IPS-20b (cell line): ENCODE measurements at regions not wholly inside any gene's neighbourhood (a gene's known extent, or its start where the extent isn't known, plus 50 kb on each side); places are given as distances from the start of the nearest gene placed in this dataset.
A peak's percentile ranks its signal among the peaks of the same experiment; 100 is the strongest.

ENCODE experiments used
- H3K27ac ChIP-seq: one replicate; pipeline ENCODE4 v1.5.1; 2013; ENCODE audit warnings: low read length
- H3K27me3 ChIP-seq: 2 replicates; pipeline ENCODE4 v1.6.1; 2013; ENCODE audit warnings: mild to moderate bottlenecking, low read length, inconsistent platforms; ENCODE audit not compliant: insufficient read depth
- H3K36me3 ChIP-seq: 2 replicates; pipeline ENCODE4 v1.6.1; 2013; ENCODE audit warnings: low read depth, mild to moderate bottlenecking, inconsistent platforms, low read length, moderate library complexity; ENCODE audit not compliant: insufficient read depth
- H3K4me1 ChIP-seq: 2 replicates; pipeline ENCODE4 v1.6.1; 2013; ENCODE audit warnings: mild to moderate bottlenecking, control low read depth, inconsistent platforms, low read length, moderate library complexity; ENCODE audit not compliant: insufficient read depth
- H3K4me3 ChIP-seq: 2 replicates; pipeline ENCODE4 v1.5.1; 2013; ENCODE audit warnings: mild to moderate bottlenecking, low read length, inconsistent platforms
- H3K9ac ChIP-seq: 2 replicates; pipeline ENCODE4 v1.6.1; 2013; ENCODE audit warnings: low read depth, mild to moderate bottlenecking, inconsistent platforms, low read length, moderate library complexity
- H3K9me3 ChIP-seq: 2 replicates; pipeline ENCODE4 v1.6.1; 2013; ENCODE audit warnings: mild to moderate bottlenecking, low read depth, low read length, inconsistent platforms; ENCODE audit not compliant: insufficient read depth

DNA sequence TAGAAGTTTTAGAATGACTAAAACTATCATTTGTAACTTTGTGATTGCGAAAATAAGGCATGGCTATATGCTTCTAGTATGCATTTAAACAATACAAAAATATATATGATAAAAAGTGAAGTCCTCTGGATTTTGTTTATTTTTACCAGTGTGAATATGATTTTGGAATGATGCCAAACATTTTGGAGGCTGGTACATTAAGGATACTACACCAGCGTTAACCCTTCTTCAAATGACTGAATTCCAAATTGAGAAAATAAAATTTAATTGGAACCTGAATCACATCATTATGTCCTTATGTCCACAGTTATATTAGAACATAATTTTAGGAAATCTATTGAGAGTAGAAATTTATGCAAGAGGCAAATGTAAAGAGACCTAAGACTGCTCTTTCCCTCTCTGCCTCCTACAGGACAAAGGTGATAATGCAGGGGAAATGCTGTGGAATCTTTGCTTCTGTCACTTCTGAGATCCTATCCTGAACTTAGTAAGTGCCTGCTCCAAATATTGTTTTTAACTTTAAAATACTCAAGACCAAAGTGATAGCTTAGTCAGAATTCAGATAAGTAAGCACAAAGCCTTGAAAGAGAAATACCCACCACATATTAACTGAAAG, 121.1 kb upstream of the NANOGP8 start:
- H3K9ac ChIP-seq = no peak overlapping the region
- H3K4me1 ChIP-seq = peaks cover 4% of the 10 kb centered on the region; the same call in 1 of the 2 replicates
- H3K4me3 ChIP-seq = no peak overlapping the region
- H3K9me3 ChIP-seq = no peaks in the 10 kb centered on the region
- no peak overlapping the region for H3K27ac ChIP-seq
- no peaks in the 10 kb centered on the region for H3K27me3 ChIP-seq
- H3K36me3 ChIP-seq = no peaks in the 10 kb centered on the region

DNA sequence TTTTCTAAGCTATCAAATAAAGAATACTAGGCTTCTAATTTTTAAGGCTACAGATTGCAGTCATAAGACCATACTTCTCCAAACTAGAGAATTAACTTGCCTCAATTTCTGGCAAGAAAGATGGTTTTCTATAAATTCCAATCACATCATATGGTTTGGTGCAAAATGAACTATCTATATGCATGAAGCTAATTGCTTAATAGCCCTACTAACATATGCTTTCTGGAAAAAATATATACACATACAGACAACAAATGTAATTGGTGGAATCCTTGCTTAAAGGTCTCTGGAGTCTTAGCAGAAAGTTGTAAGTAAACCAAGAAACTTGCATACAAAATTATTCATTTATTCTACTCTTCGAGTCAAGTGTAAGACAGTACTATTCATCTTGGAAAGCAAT, 113.1 kb upstream of the NANOGP8 start:
- no peaks in the 10 kb centered on the region; the same call in 1 of the 2 replicates for H3K4me1 ChIP-seq
- no peaks in the 10 kb centered on the region for H3K36me3 ChIP-seq
- H3K9me3 ChIP-seq = no peaks in the 10 kb centered on the region
- no peak overlapping the region for H3K9ac ChIP-seq
- H3K27ac ChIP-seq = no peak overlapping the region
- no peaks in the 10 kb centered on the region for H3K27me3 ChIP-seq
- no peak overlapping the region for H3K4me3 ChIP-seq

DNA sequence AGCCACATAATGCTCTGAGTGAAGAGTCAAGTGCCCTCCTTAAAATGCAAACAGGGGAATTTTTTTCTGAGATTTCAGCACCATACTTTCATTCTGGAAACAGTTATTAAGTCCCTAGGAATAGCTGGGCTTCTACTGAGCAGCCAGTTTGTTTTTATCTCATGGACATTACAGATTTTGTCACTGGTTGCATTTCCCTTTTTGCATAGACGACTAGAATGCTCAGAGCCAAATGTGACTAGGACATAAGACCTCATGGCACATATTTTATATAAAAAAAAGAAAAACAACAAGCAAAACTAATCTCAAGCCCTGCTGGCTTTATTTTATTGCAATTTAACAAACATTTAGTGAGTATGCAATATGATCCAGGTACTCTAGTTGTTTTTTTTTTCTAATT, 112.7 kb upstream of the NANOGP8 start:
- no peaks in the 10 kb centered on the region for H3K36me3 ChIP-seq

DNA sequence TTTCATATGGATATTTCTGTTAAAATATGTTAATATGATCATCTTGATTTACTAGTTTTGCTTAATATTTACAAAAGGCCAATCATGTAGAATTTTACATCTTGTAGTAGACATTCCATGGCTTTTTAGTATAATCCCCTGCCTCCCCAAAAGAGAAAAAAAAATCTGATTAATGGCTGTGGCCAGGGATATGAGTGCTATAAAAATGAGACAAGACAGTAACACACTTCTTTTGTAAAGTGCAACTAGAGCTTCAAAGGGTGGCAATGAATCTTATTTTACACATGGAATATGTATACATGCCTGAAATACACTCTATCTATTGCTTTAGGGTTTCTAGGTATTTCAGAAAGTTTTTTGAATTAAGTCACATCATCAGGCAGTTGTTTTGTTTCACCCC, 112.2 kb upstream of the NANOGP8 start:
- Histone ChIP-seq H3K9ac (no peak overlapping the region), H3K4me3 (no peak overlapping the region), H3K4me1 (no peaks in the 10 kb centered on the region; the same call in 1 of the 2 replicates), H3K9me3 (peaks cover 5% of the 10 kb centered on the region), H3K27ac (no peak overlapping the region), H3K36me3 (no peaks in the 10 kb centered on the region), H3K27me3 (no peaks in the 10 kb centered on the region)

More for the DNA sequence above, 112.7 kb upstream of the NANOGP8 start:
- no peaks in the 10 kb centered on the region for H3K27me3 ChIP-seq
- H3K9me3 ChIP-seq = peaks cover under 1% of the 10 kb centered on the region; the same call in 1 of the 2 replicates
- no peak overlapping the region for H3K9ac ChIP-seq
- no peak overlapping the region for H3K4me3 ChIP-seq
- H3K4me1 ChIP-seq = no peaks in the 10 kb centered on the region; the same call in 1 of the 2 replicates
- H3K27ac ChIP-seq = no peak overlapping the region

DNA sequence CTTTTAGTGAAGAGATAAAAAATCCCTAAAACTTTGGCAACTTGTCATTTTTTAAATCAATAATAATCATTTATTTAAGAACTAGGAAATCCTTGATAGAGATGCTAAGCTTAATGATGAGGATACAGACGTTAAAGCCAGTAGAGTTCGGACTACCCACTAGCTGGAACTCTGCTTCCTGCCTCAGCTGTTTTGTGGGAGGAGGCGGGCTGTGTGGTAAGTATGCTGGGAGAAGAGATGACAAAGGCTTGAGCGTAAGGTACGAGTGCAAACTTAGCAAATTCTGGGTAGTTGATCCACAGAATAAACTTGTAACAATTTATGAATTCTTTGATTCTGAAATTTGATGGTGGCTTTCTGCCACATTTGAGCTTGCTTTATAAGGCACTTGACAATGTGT, 111.2 kb upstream of the NANOGP8 start:
- no peak overlapping the region for H3K27ac ChIP-seq
- H3K4me1 ChIP-seq = no peaks in the 10 kb centered on the region; the same call in 1 of the 2 replicates
- no peaks in the 10 kb centered on the region for H3K27me3 ChIP-seq
- H3K4me3 ChIP-seq = no peak overlapping the region
- H3K36me3 ChIP-seq = no peaks in the 10 kb centered on the region
- H3K9me3 ChIP-seq = peaks cover 16% of the 10 kb centered on the region
- no peak overlapping the region for H3K9ac ChIP-seq

DNA sequence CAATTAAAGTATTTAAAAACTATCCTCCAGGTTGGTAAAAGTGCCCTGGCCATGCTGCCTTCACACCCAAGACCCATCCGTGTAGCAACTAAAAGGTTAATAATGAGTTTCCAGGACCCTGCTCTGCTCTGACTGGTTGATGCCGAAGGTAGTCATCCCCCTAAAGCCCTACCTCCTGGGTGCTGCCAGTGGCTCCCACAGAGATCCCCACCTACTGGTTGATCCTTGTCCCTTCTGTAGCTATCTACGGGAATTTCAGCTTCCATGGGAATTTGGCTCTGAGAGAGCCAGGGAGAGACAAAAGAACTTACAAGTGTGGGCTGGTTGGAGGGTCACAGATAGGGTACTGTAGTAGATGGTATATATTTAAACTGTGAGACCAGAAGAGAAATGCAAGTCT, 110.6 kb upstream of the NANOGP8 start:
- H3K4me1 ChIP-seq = no peaks in the 10 kb centered on the region; the same call in 1 of the 2 replicates
- peaks cover 22% of the 10 kb centered on the region for H3K9me3 ChIP-seq
- no peaks in the 10 kb centered on the region for H3K27me3 ChIP-seq
- H3K27ac ChIP-seq = no peak overlapping the region
- no peak overlapping the region for H3K9ac ChIP-seq
- no peaks in the 10 kb centered on the region for H3K36me3 ChIP-seq
- no peak overlapping the region for H3K4me3 ChIP-seq

DNA sequence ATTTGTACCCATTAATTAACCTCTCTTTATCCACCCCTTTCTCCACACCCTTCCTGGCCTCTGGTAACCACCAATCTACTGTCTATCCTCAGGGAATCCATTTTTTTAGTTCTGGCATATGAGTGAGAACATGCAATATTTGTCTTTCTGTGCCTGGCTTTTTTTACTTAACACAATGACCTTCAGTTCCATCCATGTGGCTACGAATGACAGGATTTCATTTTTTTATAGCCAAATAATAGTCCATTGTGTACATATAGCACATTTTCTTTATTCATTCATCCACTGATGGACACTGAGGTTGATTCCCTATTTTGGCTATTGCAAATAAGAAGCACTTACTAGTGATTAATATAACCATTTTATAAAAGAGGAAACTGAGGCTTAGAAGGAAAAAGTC, 109.9 kb upstream of the NANOGP8 start:
- H3K9ac ChIP-seq = no peak overlapping the region
- H3K4me1 ChIP-seq = peaks cover under 1% of the 10 kb centered on the region; the same call in 1 of the 2 replicates
- no peaks in the 10 kb centered on the region for H3K27me3 ChIP-seq
- no peak overlapping the region for H3K4me3 ChIP-seq
- H3K36me3 ChIP-seq = no peaks in the 10 kb centered on the region
- H3K27ac ChIP-seq = no peak overlapping the region
- peaks cover 22% of the 10 kb centered on the region for H3K9me3 ChIP-seq

DNA sequence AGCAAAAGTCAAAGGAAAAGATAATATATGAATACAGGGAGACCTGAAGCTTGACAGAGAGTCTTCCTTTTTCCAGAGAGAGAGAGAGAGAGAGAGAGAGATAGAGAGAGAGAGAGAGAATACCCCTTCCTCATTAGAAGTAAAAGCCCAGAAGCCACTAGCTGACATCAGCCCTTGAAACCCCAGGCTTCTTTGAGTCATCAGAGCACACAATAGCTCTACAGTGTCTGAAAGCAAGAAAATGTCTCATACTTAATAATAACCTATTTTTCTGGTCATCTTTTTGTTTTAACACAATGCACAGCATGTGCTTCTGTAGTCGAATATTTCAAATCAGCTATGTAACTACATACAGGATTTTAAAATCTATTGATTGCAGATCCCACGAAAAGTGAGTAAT, 109.2 kb upstream of the NANOGP8 start:
- Histone ChIP-seq H3K36me3 (no peaks in the 10 kb centered on the region), H3K4me1 (peaks cover 8% of the 10 kb centered on the region; the same call in 1 of the 2 replicates), H3K27me3 (no peaks in the 10 kb centered on the region), H3K9ac (no peak overlapping the region), H3K4me3 (no peak overlapping the region), H3K27ac (no peak overlapping the region), H3K9me3 (peaks cover 22% of the 10 kb centered on the region)

DNA sequence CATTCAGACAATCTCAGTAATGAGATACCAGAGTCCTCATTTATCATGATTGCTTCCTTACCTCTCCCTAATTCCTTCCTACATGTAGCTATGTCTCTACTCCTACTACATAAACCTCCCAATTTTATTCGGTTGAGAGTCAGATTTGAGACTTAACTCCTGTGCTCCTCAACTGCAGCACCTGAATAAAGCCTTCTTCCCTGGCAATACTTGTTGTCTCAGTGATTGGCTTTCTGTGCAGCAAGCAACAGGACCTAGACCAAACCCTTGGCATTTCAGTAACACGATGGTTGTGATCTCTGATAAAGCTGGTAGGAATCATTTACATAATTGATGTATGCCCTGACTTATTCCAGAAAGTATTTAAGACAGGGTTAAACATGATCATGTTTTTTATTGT, 106.7 kb upstream of the NANOGP8 start:
- H3K36me3 ChIP-seq = no peaks in the 10 kb centered on the region
- peaks cover 12% of the 10 kb centered on the region; the same call in 1 of the 2 replicates for H3K4me1 ChIP-seq
- H3K9me3 ChIP-seq = peaks cover 22% of the 10 kb centered on the region
- no peak overlapping the region for H3K27ac ChIP-seq
- no peaks in the 10 kb centered on the region for H3K27me3 ChIP-seq
- H3K9ac ChIP-seq = no peak overlapping the region
- H3K4me3 ChIP-seq = no peak overlapping the region

DNA sequence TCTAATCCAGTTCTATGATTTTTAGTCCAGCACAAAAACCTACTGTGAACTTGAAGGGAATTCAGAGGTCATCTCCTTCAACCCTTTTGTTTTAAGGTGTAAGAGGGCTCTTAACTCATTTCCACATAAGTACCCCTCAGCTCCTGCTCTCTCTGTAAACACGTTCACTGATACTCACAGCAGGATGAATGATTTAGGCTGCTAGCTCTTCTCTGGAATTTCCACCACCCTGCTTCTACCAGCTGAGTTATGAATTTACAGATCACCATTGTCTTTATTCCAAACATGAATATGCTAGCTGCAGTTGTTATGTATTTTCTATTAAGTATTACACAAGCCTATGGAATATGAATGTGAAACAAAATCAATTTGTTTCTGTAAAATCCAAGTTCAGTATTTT, 101.3 kb upstream of the NANOGP8 start:
- Histone ChIP-seq H3K27ac (no peak overlapping the region), H3K4me3 (0 out of 2 replicates have a peak overlapping the region, but pooled peaks have one; percentile 15)

DNA sequence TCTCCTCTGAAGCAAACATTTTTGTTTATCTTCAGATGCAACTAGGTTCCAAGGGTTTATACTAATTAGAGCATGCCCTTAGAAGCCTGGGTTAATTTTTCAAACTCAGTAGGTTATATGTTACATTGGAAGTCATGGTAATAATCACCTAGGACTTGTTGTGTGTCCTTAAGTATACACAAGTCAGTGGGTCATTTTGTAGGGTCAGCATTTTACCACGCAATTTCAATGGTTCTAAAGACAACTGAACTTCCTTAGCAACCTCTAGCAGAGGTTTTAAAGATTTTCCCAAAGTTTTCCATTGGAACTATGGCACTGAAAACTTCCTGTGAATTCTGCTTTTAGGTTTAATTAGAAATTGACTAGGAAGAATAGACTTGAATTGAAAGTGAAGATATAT, 99.6 kb upstream of the NANOGP8 start:
- Histone ChIP-seq H3K27me3 (peaks cover 17% of the 10 kb centered on the region; the same call in 1 of the 2 replicates), H3K27ac (no peak overlapping the region), H3K4me1 (peaks cover 36% of the 10 kb centered on the region), H3K9me3 (no peaks in the 10 kb centered on the region), H3K9ac (no peak overlapping the region), H3K4me3 (no peak overlapping the region), H3K36me3 (no peaks in the 10 kb centered on the region)

More for the DNA sequence above, 101.3 kb upstream of the NANOGP8 start:
- peaks cover 17% of the 10 kb centered on the region; the same call in 1 of the 2 replicates for H3K27me3 ChIP-seq
- H3K9me3 ChIP-seq = peaks cover 7% of the 10 kb centered on the region; the same call in 1 of the 2 replicates
- H3K36me3 ChIP-seq = no peaks in the 10 kb centered on the region
- peaks cover 41% of the 10 kb centered on the region for H3K4me1 ChIP-seq
- H3K9ac ChIP-seq = no peak overlapping the region

DNA sequence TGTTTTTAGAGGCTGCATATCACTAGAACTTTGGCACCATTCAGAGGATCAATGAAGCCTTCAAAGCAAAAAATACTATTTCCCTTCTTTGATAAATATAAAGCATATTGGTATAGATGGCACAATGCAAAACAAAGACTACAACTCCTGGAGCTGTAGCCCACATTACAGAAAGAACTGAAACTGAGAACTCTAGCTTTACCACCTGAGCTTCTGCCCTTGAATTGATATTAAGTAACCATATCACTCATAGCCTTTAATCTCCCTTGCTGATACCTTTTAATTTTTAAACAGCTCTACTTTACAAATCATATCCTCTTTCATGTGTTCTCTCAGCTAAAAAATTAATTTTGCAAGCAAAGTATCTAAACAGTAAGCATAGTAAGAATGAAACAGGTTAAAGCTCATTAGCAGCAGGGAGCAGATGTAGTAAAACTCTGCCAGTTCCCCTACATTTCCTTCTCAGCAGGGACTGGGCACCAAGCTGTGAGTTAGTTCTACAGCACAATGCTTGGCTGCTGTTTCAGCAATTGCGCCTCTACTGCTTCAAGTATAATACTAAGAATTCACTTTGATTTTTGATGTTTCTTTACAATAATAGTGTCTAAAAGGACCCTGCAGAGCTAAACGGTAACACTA, 97.9 kb upstream of the NANOGP8 start:
- Histone ChIP-seq H3K9ac (no peak overlapping the region), H3K27ac (no peak overlapping the region), H3K27me3 (peaks cover 17% of the 10 kb centered on the region; the same call in 1 of the 2 replicates), H3K9me3 (no peaks in the 10 kb centered on the region), H3K36me3 (no peaks in the 10 kb centered on the region), H3K4me1 (peaks cover 29% of the 10 kb centered on the region), H3K4me3 (no peak overlapping the region; the same call in none of the 2 replicates)
